ENCODE measurements at regions not wholly inside any gene's neighbourhood (a gene's known extent, or its start where the extent isn't known, plus 50 kb on each side); places are given as distances from the start of the nearest gene placed in this dataset.

- ChIA-PET POLR2A (no interaction called here), CTCF (no interaction called here)
- no peaks in the 10 kb centered on the region for H3K36me3 ChIP-seq (ENCODE audit: control insufficient read depth in 2 of 3, insufficient read depth in 3 of 3, low read length in 3 of 3)
Measured at GRCh38 chr6:54609981-54610380, 236.6 kb upstream of the FAM83B start.

GRCh38 chr6:54613596-54613995 lies 233.0 kb upstream of the FAM83B start:
- no peaks in the 10 kb centered on the region for H3K27me3 Mint-ChIP-seq
- H3K9me3 ChIP-seq (ENCODE audit: control insufficient read depth in 2 of 3, low read length in 3 of 3) = no peaks in the 10 kb centered on the region
- no peak overlapping the region for H3K4me3 ChIP-seq (ENCODE audit: low read length)
- no peaks in the 10 kb centered on the region for H3K27me3 ChIP-seq (ENCODE audit: control insufficient read depth in 2 of 2, insufficient read depth in 2 of 2, low read length in 2 of 2)
- peaks cover 0 to 6% (median 2%) of the 10 kb centered on the region in 11 donors for H3K9me3 Mint-ChIP-seq
- no peak overlapping the region for H3K4me3 Mint-ChIP-seq
- ChIA-PET POLR2A (no interaction called here), CTCF (no interaction called here)
- DNase-seq = no peak
- no peaks in the 10 kb centered on the region for H3K4me1 Mint-ChIP-seq
- no peak overlapping the region for H3K27ac Mint-ChIP-seq
- no peak overlapping the region for H3K27ac ChIP-seq (ENCODE audit: low read depth, low read length)
- peaks cover 0 to 2% (median 0%) of the 10 kb centered on the region in 5 donors for H3K36me3 Mint-ChIP-seq
- no peaks in the 10 kb centered on the region for H3K36me3 ChIP-seq (ENCODE audit: control insufficient read depth in 2 of 3, insufficient read depth in 3 of 3, low read length in 3 of 3)
- ATAC-seq = no peak
- no peaks in the 10 kb centered on the region for H3K4me1 ChIP-seq (ENCODE audit: control insufficient read depth in 2 of 2, insufficient read depth in 2 of 2, low read length in 2 of 2)
- intact Hi-C loops (cut with micrococcal nuclease) = no loop called here

More at GRCh38 chr6:54609981-54610380, 236.6 kb upstream of the FAM83B start:
- intact Hi-C loops (cut with micrococcal nuclease) = no loop called here
- no peak overlapping the region for H3K27ac Mint-ChIP-seq
- H3K27me3 Mint-ChIP-seq = no peaks in the 10 kb centered on the region
- H3K4me3 ChIP-seq (ENCODE audit: low read length) = no peak overlapping the region
- ATAC-seq (no peak), DNase-seq (no peak)
- H3K4me1 ChIP-seq (ENCODE audit: control insufficient read depth in 2 of 2, insufficient read depth in 2 of 2, low read length in 2 of 2) = no peaks in the 10 kb centered on the region
- peaks cover 0 to 3% (median 0%) of the 10 kb centered on the region in 5 donors for H3K36me3 Mint-ChIP-seq
- no peaks in the 10 kb centered on the region for H3K27me3 ChIP-seq (ENCODE audit: control insufficient read depth in 2 of 2, insufficient read depth in 2 of 2, low read length in 2 of 2)
- H3K27ac ChIP-seq (ENCODE audit: low read depth, low read length) = no peak overlapping the region
- no peaks in the 10 kb centered on the region for H3K9me3 ChIP-seq (ENCODE audit: control insufficient read depth in 2 of 3, low read length in 3 of 3)
- H3K4me1 Mint-ChIP-seq = no peaks in the 10 kb centered on the region
- H3K9me3 Mint-ChIP-seq = peaks cover 0 to 13% (median 6%) of the 10 kb centered on the region in 11 donors
- no peak overlapping the region for H3K4me3 Mint-ChIP-seq

GRCh38 chr6:54614499-54615195 lies 231.9 kb upstream of the FAM83B start:
- H3K27me3 ChIP-seq (ENCODE audit: control insufficient read depth in 2 of 2, insufficient read depth in 2 of 2, low read length in 2 of 2) = no peaks in the 10 kb centered on the region
- H3K4me1 ChIP-seq (ENCODE audit: control insufficient read depth in 2 of 2, insufficient read depth in 2 of 2, low read length in 2 of 2) = no peaks in the 10 kb centered on the region
- no peak for ATAC-seq
- Mint-ChIP-seq H3K4me1 (no peaks in the 10 kb centered on the region), H3K4me3 (no peak overlapping the region), H3K27ac (no peak overlapping the region), H3K27me3 (no peaks in the 10 kb centered on the region), H3K36me3 (no peaks in the 10 kb centered on the region), H3K9me3 (peaks cover 0 to 4% (median 0%) of the 10 kb centered on the region in 11 donors)
- DNase-seq = no peak
- intact Hi-C loops (cut with micrococcal nuclease) = no loop called here
- H3K27ac ChIP-seq (ENCODE audit: low read depth, low read length) = no peak overlapping the region
- no peaks in the 10 kb centered on the region for H3K9me3 ChIP-seq (ENCODE audit: control insufficient read depth in 2 of 3, low read length in 3 of 3)
- POLR2A ChIA-PET = no interaction called here
- H3K36me3 ChIP-seq (ENCODE audit: control insufficient read depth in 2 of 3, insufficient read depth in 3 of 3, low read length in 3 of 3) = no peaks in the 10 kb centered on the region
- no peak overlapping the region for H3K4me3 ChIP-seq (ENCODE audit: low read length)
- CTCF ChIA-PET = no interaction called here

- DNase-seq = no peak
- H3K36me3 ChIP-seq (ENCODE audit: control insufficient read depth in 2 of 3, insufficient read depth in 3 of 3, low read length in 3 of 3) = no peaks in the 10 kb centered on the region
- intact Hi-C loops (cut with micrococcal nuclease) = no loop called here
- no peaks in the 10 kb centered on the region for H3K4me1 ChIP-seq (ENCODE audit: control insufficient read depth in 2 of 2, insufficient read depth in 2 of 2, low read length in 2 of 2)
- no peak overlapping the region for H3K4me3 Mint-ChIP-seq
- no peak for ATAC-seq
- H3K27me3 Mint-ChIP-seq = no peaks in the 10 kb centered on the region
- peaks cover 0 to 4% (median 0%) of the 10 kb centered on the region in 11 donors for H3K9me3 Mint-ChIP-seq
- H3K27me3 ChIP-seq (ENCODE audit: control insufficient read depth in 2 of 2, insufficient read depth in 2 of 2, low read length in 2 of 2) = no peaks in the 10 kb centered on the region
- no peaks in the 10 kb centered on the region for H3K4me1 Mint-ChIP-seq
- POLR2A ChIA-PET = no interaction called here
- no peak overlapping the region for H3K4me3 ChIP-seq (ENCODE audit: low read length)
- H3K27ac Mint-ChIP-seq = no peak overlapping the region
- no peak overlapping the region for H3K27ac ChIP-seq (ENCODE audit: low read depth, low read length)
- CTCF ChIA-PET = no interaction called here
- no peaks in the 10 kb centered on the region for H3K9me3 ChIP-seq (ENCODE audit: control insufficient read depth in 2 of 3, low read length in 3 of 3)
- no peaks in the 10 kb centered on the region for H3K36me3 Mint-ChIP-seq
Measured at GRCh38 chr6:54617730-54618129, 228.8 kb upstream of the FAM83B start.

- POLR2A ChIA-PET = no interaction called here
- H3K9me3 ChIP-seq (ENCODE audit: control insufficient read depth in 2 of 3, low read length in 3 of 3) = no peaks in the 10 kb centered on the region
- Mint-ChIP-seq H3K27ac (no peak overlapping the region), H3K36me3 (no peaks in the 10 kb centered on the region), H3K9me3 (peaks cover 0 to 4% (median 0%) of the 10 kb centered on the region in 11 donors), H3K27me3 (no peaks in the 10 kb centered on the region), H3K4me3 (no peak overlapping the region), H3K4me1 (no peaks in the 10 kb centered on the region)
- H3K4me1 ChIP-seq (ENCODE audit: control insufficient read depth in 2 of 2, insufficient read depth in 2 of 2, low read length in 2 of 2) = no peaks in the 10 kb centered on the region
- H3K27me3 ChIP-seq (ENCODE audit: control insufficient read depth in 2 of 2, insufficient read depth in 2 of 2, low read length in 2 of 2) = no peaks in the 10 kb centered on the region
- DNase-seq (no peak), ATAC-seq (no peak)
- CTCF ChIA-PET = no interaction called here
- H3K36me3 ChIP-seq (ENCODE audit: control insufficient read depth in 2 of 3, insufficient read depth in 3 of 3, low read length in 3 of 3) = no peaks in the 10 kb centered on the region
- intact Hi-C loops (cut with micrococcal nuclease) = no loop called here
- no peak overlapping the region for H3K27ac ChIP-seq (ENCODE audit: low read depth, low read length)
- no peak overlapping the region for H3K4me3 ChIP-seq (ENCODE audit: low read length)
Measured at GRCh38 chr6:54618572-54618971, 228.0 kb upstream of the FAM83B start.

GRCh38 chr6:54619102-54619501 lies 227.5 kb upstream of the FAM83B start:
- Mint-ChIP-seq H3K27ac (no peak overlapping the region), H3K36me3 (no peaks in the 10 kb centered on the region)
- CTCF ChIA-PET = no interaction called here

GRCh38 chr6:54621285-54621684 lies 225.3 kb upstream of the FAM83B start:
- no peak overlapping the region for H3K27ac ChIP-seq (ENCODE audit: low read depth, low read length)

More at GRCh38 chr6:54619102-54619501, 227.5 kb upstream of the FAM83B start:
- Histone ChIP-seq H3K9me3 (ENCODE audit: control insufficient read depth in 2 of 3, low read length in 3 of 3) (no peaks in the 10 kb centered on the region), H3K4me3 (ENCODE audit: low read length) (no peak overlapping the region), H3K27ac (ENCODE audit: low read depth, low read length) (no peak overlapping the region), H3K36me3 (ENCODE audit: control insufficient read depth in 2 of 3, insufficient read depth in 3 of 3, low read length in 3 of 3) (no peaks in the 10 kb centered on the region), H3K27me3 (ENCODE audit: control insufficient read depth in 2 of 2, insufficient read depth in 2 of 2, low read length in 2 of 2) (no peaks in the 10 kb centered on the region), H3K4me1 (ENCODE audit: control insufficient read depth in 2 of 2, insufficient read depth in 2 of 2, low read length in 2 of 2) (no peaks in the 10 kb centered on the region)
- DNase-seq (no peak), ATAC-seq (no peak)
- intact Hi-C loops (cut with micrococcal nuclease) = no loop called here
- POLR2A ChIA-PET = no interaction called here
- no peak overlapping the region for H3K4me3 Mint-ChIP-seq
- no peaks in the 10 kb centered on the region for H3K4me1 Mint-ChIP-seq
- H3K9me3 Mint-ChIP-seq = peaks cover 0 to 4% (median 0%) of the 10 kb centered on the region in 11 donors
- no peaks in the 10 kb centered on the region for H3K27me3 Mint-ChIP-seq

More at GRCh38 chr6:54621285-54621684, 225.3 kb upstream of the FAM83B start:
- Mint-ChIP-seq H3K9me3 (peaks cover 0 to 6% (median 0%) of the 10 kb centered on the region in 11 donors), H3K36me3 (no peaks in the 10 kb centered on the region), H3K27me3 (no peaks in the 10 kb centered on the region), H3K4me1 (no peaks in the 10 kb centered on the region), H3K4me3 (no peak overlapping the region), H3K27ac (no peak overlapping the region)
- no peaks in the 10 kb centered on the region for H3K4me1 ChIP-seq (ENCODE audit: control insufficient read depth in 2 of 2, insufficient read depth in 2 of 2, low read length in 2 of 2)
- no peaks in the 10 kb centered on the region for H3K27me3 ChIP-seq (ENCODE audit: control insufficient read depth in 2 of 2, insufficient read depth in 2 of 2, low read length in 2 of 2)
- H3K9me3 ChIP-seq (ENCODE audit: control insufficient read depth in 2 of 3, low read length in 3 of 3) = no peaks in the 10 kb centered on the region
- H3K36me3 ChIP-seq (ENCODE audit: control insufficient read depth in 2 of 3, insufficient read depth in 3 of 3, low read length in 3 of 3) = no peaks in the 10 kb centered on the region
- ATAC-seq = no peak
- POLR2A ChIA-PET = no interaction called here
- intact Hi-C loops (cut with micrococcal nuclease) = no loop called here
- DNase-seq = no peak
- CTCF ChIA-PET = no interaction called here
- no peak overlapping the region for H3K4me3 ChIP-seq (ENCODE audit: low read length)
